ENCODE measurements at regions not wholly inside any gene's neighbourhood (a gene's known extent, or its start where the extent isn't known, plus 50 kb on each side); places are given as distances from the start of the nearest gene placed in this dataset.
"Not testable (repeated sequence)": the region's sequence is repeated elsewhere in the genome, so short reads cannot be mapped to it uniquely, and the experiment has no call there.

- no peak for DNase-seq
Measured at GRCh38 chr2:58341047-58341446, 99.9 kb upstream of the FANCL start.

- no peak for DNase-seq
Measured at GRCh38 chr2:58339548-58340243, 98.6 kb upstream of the FANCL start.

- no peak for DNase-seq
Measured at GRCh38 chr2:58336416-58336815, 95.3 kb upstream of the FANCL start.

- DNase-seq: no peak
Measured at GRCh38 chr2:58334414-58334813, 93.3 kb upstream of the FANCL start.

- not testable (repeated sequence) for DNase-seq
Measured at GRCh38 chr2:58325296-58325895, 84.3 kb upstream of the FANCL start.

- DNase-seq: no peak
Measured at GRCh38 chr2:58319481-58319880, 78.4 kb upstream of the FANCL start.

- not testable (repeated sequence) for DNase-seq
Measured at GRCh38 chr2:58318949-58319348, 77.8 kb upstream of the FANCL start.

GRCh38 chr2:58313926-58314325, 72.8 kb upstream of the FANCL start:
- DNase-seq: no peak

GRCh38 chr2:58308435-58308834, 67.3 kb upstream of the FANCL start:
- no peak for DNase-seq

GRCh38 chr2:58304843-58305242, 63.7 kb upstream of the FANCL start:
- no peak for DNase-seq

- DNase-seq: no peak
Measured at GRCh38 chr2:58299123-58299522, 58.0 kb upstream of the FANCL start.

GRCh38 chr2:58293056-58293455, 51.9 kb upstream of the FANCL start:
- no peak for DNase-seq

GRCh38 chr2:58291726-58292438, 50.8 kb upstream of the FANCL start:
- DNase-seq: no peak
